Fibroblast of lung (primary cell): ENCODE measurements at regions not wholly inside any gene's neighbourhood (a gene's known extent, or its start where the extent isn't known, plus 50 kb on each side); places are given as distances from the start of the nearest gene placed in this dataset.

Source experiments
- DNase-seq, 2 donors: peaks; one replicate each; pipeline versions ENCODE4 v3.0.0 to v3.0.0-alpha.2; 2010; ENCODE audit warnings: low read depth in 2 of 2
- H2AFZ ChIP-seq: 2 replicates; pipeline ENCODE4 v1.5.1; 2012; ENCODE audit warnings: low read length, control low read depth, inconsistent platforms
- H3K27ac ChIP-seq: 2 replicates; pipeline ENCODE4 v1.5.1; 2011; ENCODE audit warnings: low read length, control low read depth; ENCODE audit not compliant: insufficient read depth
- H3K27me3 ChIP-seq: 2 replicates; pipeline ENCODE4 v1.5.1; 2011; ENCODE audit warnings: mild to moderate bottlenecking, low read length; ENCODE audit not compliant: control insufficient read depth, insufficient read depth
- H3K36me3 ChIP-seq: 2 replicates; pipeline ENCODE4 v1.5.1; 2011; ENCODE audit warnings: low read length; ENCODE audit not compliant: control insufficient read depth, insufficient read depth
- H3K4me1 ChIP-seq: 2 replicates; pipeline ENCODE4 v1.5.1; 2011; ENCODE audit warnings: low read length; ENCODE audit not compliant: control insufficient read depth, insufficient read depth; ENCODE audit errors: extremely low read depth
- H3K4me2 ChIP-seq: 2 replicates; pipeline ENCODE4 v1.5.1; 2011; ENCODE audit warnings: low read length, control low read depth; ENCODE audit not compliant: insufficient read depth; ENCODE audit errors: extremely low read depth
- H3K4me3 ChIP-seq, 4 experiments: fragments of 200-600 bp in 1 of 4; sonication (generic) in 1 of 4; replicated peaks in 1 of 4; 2 replicates each; pipeline ENCODE4 v1.5.1; 2011 to 2016; ENCODE audit warnings: low read length in 4 of 4, low read depth in 3 of 4, mild to moderate bottlenecking in 3 of 4, control low read depth in 2 of 4, inconsistent platforms in 1 of 4, mixed read lengths in 1 of 4; ENCODE audit not compliant: insufficient read depth in 1 of 4; ENCODE audit errors: control extremely low read depth in 1 of 4
- H3K79me2 ChIP-seq: 2 replicates; pipeline ENCODE4 v1.5.1; 2012; ENCODE audit warnings: mild to moderate bottlenecking, low read length, inconsistent platforms; ENCODE audit not compliant: control insufficient read depth, insufficient read depth
- H3K9ac ChIP-seq: 2 replicates; pipeline ENCODE4 v1.5.1; 2011; ENCODE audit warnings: mild to moderate bottlenecking, low read length, control low read depth; ENCODE audit not compliant: insufficient read depth
- H3K9me3 ChIP-seq: 2 replicates; pipeline ENCODE4 v1.5.1; 2012; ENCODE audit warnings: low read depth, low read length; ENCODE audit not compliant: control insufficient read depth, insufficient read depth
- H4K20me1 ChIP-seq: 2 replicates; pipeline ENCODE4 v1.5.1; 2011; ENCODE audit warnings: low read length; ENCODE audit not compliant: control insufficient read depth, insufficient read depth; ENCODE audit errors: extremely low read depth
- EZH2 ChIP-seq: IDR thresholded peaks from 2 replicates; pipeline ENCODE4 v1.5.1; 2012; ENCODE audit warnings: low read length, control low read depth, mild to moderate bottlenecking; ENCODE audit errors: missing control alignments
- TF ChIP-seq, protein P1 (sequence below), 2 donors: IDR thresholded peaks in 1 of 2; conservative IDR thresholded peaks in 1 of 2; 1 replicate in 1 of 2; 2 replicates in 1 of 2; pipeline ENCODE4 v1.5.1; 2011 to 2012; ENCODE audit warnings: low read length in 2 of 2, control low read depth in 1 of 2, inconsistent platforms in 1 of 2, low read depth in 1 of 2, mild to moderate bottlenecking in 1 of 2

- H3K4me1 ChIP-seq: no peaks in the 10 kb centered on the region
- no peaks in the 10 kb centered on the region for H3K27me3 ChIP-seq
- no peak for DNase-seq
- no peak overlapping the region for H3K27ac ChIP-seq
- H3K79me2 ChIP-seq: no peaks in the 10 kb centered on the region
- no peak overlapping the region for H2AFZ ChIP-seq
- no peaks in the 10 kb centered on the region for H4K20me1 ChIP-seq
- H3K36me3 ChIP-seq: no peaks in the 10 kb centered on the region
- no peak overlapping the region for H3K4me3 ChIP-seq
- no peak overlapping the region for H3K4me2 ChIP-seq
- TF ChIP-seq, protein P1, sequence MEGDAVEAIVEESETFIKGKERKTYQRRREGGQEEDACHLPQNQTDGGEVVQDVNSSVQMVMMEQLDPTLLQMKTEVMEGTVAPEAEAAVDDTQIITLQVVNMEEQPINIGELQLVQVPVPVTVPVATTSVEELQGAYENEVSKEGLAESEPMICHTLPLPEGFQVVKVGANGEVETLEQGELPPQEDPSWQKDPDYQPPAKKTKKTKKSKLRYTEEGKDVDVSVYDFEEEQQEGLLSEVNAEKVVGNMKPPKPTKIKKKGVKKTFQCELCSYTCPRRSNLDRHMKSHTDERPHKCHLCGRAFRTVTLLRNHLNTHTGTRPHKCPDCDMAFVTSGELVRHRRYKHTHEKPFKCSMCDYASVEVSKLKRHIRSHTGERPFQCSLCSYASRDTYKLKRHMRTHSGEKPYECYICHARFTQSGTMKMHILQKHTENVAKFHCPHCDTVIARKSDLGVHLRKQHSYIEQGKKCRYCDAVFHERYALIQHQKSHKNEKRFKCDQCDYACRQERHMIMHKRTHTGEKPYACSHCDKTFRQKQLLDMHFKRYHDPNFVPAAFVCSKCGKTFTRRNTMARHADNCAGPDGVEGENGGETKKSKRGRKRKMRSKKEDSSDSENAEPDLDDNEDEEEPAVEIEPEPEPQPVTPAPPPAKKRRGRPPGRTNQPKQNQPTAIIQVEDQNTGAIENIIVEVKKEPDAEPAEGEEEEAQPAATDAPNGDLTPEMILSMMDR (conservative IDR thresholded peaks at IDR 0.05 in 1 of 2, IDR thresholded peaks at IDR 0.05 in 1 of 2; ENCODE audit: low read depth in 1 of 2, low read length in 2 of 2): no peak
- TF ChIP-seq EZH2: no peak
- no peak overlapping the region for H3K9ac ChIP-seq
- H3K9me3 ChIP-seq: no peaks in the 10 kb centered on the region
Measured at GRCh38 chr4:73348185-73348584, 55.9 kb upstream of the ALB start.

- H3K4me1 ChIP-seq: no peaks in the 10 kb centered on the region
- H3K9me3 ChIP-seq: no peaks in the 10 kb centered on the region
- H2AFZ ChIP-seq: no peak overlapping the region
- H3K4me2 ChIP-seq: no peak overlapping the region
- no peaks in the 10 kb centered on the region for H3K36me3 ChIP-seq
- DNase-seq: no peak
- H3K27me3 ChIP-seq: no peaks in the 10 kb centered on the region
- TF ChIP-seq, protein P1 (conservative IDR thresholded peaks at IDR 0.05 in 1 of 2, IDR thresholded peaks at IDR 0.05 in 1 of 2; ENCODE audit: low read depth in 1 of 2, low read length in 2 of 2): no peak
- TF ChIP-seq EZH2: no peak
- H3K9ac ChIP-seq: no peak overlapping the region
- no peaks in the 10 kb centered on the region for H4K20me1 ChIP-seq
- H3K79me2 ChIP-seq: no peaks in the 10 kb centered on the region
- H3K4me3 ChIP-seq: no peak overlapping the region
- H3K27ac ChIP-seq: no peak overlapping the region
Measured at GRCh38 chr4:73347497-73347896, 56.6 kb upstream of the ALB start.

DNA sequence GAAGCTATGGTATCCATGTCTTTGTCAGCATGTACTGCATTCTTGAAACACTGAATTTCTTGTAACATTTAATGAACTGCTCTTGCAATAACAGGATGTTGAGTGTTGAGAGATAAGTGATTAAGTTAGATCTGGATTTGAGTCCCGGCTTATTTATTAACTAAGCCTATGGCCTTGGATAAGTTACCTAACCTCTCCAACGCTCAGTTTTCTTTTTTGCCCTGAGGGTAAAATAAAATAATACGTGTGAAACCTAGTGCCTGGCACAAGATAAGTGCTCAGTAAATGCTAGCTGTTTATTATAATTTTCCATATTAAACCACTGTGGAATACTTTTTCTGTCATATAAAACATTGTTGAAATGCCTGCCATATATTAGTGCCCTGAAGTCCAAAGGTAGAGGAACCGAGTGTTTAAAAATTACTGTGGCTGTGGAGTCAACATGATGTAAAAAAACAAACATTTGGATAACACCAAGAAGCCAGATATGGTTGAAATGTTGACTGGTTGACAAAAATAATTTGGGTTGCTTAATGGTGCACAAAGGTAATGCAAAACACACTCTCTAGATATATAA lies 58.6 kb upstream of the ALB start:
- DNase-seq: no peak
- H3K27ac ChIP-seq: no peak overlapping the region
- no peaks in the 10 kb centered on the region for H3K4me1 ChIP-seq
- no peak overlapping the region for H3K4me3 ChIP-seq
- no peaks in the 10 kb centered on the region for H3K79me2 ChIP-seq
- TF ChIP-seq, protein P1 (conservative IDR thresholded peaks at IDR 0.05 in 1 of 2, IDR thresholded peaks at IDR 0.05 in 1 of 2; ENCODE audit: low read depth in 1 of 2, low read length in 2 of 2): no peak
- H3K36me3 ChIP-seq: no peaks in the 10 kb centered on the region
- no peaks in the 10 kb centered on the region for H4K20me1 ChIP-seq
- H3K4me2 ChIP-seq: no peak overlapping the region
- no peaks in the 10 kb centered on the region for H3K9me3 ChIP-seq
- H3K9ac ChIP-seq: no peak overlapping the region
- no peaks in the 10 kb centered on the region for H3K27me3 ChIP-seq
- H2AFZ ChIP-seq: no peak overlapping the region
